ENCODE measurements at regions not wholly inside any gene's neighbourhood (a gene's known extent, or its start where the extent isn't known, plus 50 kb on each side); places are given as distances from the start of the nearest gene placed in this dataset.
"Not testable (repeated sequence)": the region's sequence is repeated elsewhere in the genome, so short reads cannot be mapped to it uniquely, and the experiment has no call there.

- H3K36me3 ChIP-seq (ENCODE audit: control insufficient read depth in 2 of 2, extremely low read depth in 1 of 2, insufficient read depth in 2 of 2, low read length in 2 of 2): no peaks in the 10 kb centered on the region
- H4K20me1 ChIP-seq (ENCODE audit: control insufficient read depth, extremely low read depth, insufficient read depth, low read length): no peaks in the 10 kb centered on the region
- no peak for TF ChIP-seq EZH2 (IDR thresholded peaks at IDR 0.05; ENCODE audit: low read length)
- TF ChIP-seq, protein P1, sequence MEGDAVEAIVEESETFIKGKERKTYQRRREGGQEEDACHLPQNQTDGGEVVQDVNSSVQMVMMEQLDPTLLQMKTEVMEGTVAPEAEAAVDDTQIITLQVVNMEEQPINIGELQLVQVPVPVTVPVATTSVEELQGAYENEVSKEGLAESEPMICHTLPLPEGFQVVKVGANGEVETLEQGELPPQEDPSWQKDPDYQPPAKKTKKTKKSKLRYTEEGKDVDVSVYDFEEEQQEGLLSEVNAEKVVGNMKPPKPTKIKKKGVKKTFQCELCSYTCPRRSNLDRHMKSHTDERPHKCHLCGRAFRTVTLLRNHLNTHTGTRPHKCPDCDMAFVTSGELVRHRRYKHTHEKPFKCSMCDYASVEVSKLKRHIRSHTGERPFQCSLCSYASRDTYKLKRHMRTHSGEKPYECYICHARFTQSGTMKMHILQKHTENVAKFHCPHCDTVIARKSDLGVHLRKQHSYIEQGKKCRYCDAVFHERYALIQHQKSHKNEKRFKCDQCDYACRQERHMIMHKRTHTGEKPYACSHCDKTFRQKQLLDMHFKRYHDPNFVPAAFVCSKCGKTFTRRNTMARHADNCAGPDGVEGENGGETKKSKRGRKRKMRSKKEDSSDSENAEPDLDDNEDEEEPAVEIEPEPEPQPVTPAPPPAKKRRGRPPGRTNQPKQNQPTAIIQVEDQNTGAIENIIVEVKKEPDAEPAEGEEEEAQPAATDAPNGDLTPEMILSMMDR (optimal IDR thresholded peaks at IDR 0.05 in 1 of 3, IDR thresholded peaks at IDR 0.05 in 1 of 3, conservative IDR thresholded peaks at IDR 0.05 in 1 of 3; ENCODE audit: extremely low read depth in 1 of 3, insufficient read depth in 2 of 3, low read length in 3 of 3): peak; percentile 17 to 64 (median 55)
- no peaks in the 10 kb centered on the region for H3K9me1 ChIP-seq (ENCODE audit: control insufficient read depth, extremely low read depth, insufficient read depth, low read length)
- FAIRE-seq: no peak
- H3K27ac ChIP-seq (ENCODE audit: control insufficient read depth, insufficient read depth, low read length): no peak overlapping the region
- H3K4me3 ChIP-seq (ENCODE audit: control insufficient read depth in 2 of 3, extremely low read depth in 1 of 3, insufficient read depth in 2 of 3, low read depth in 1 of 3, low read length in 3 of 3): no peak overlapping the region
- no peak overlapping the region for H3K4me2 ChIP-seq (ENCODE audit: control insufficient read depth, extremely low read depth, insufficient read depth, low read depth, low read length)
- H3K4me1 ChIP-seq (ENCODE audit: control insufficient read depth, extremely low read depth, insufficient read depth, low read length): no peaks in the 10 kb centered on the region
- H2AFZ ChIP-seq (ENCODE audit: control insufficient read depth, low read length): no peak overlapping the region
- dilution Hi-C loops (cut with MboI; ENCODE audit: extremely low pct_ligation_motif_present, low sequenced_read_pairs): no loop called here
- no peaks in the 10 kb centered on the region for H3K27me3 ChIP-seq (ENCODE audit: control insufficient read depth, extremely low read depth, insufficient read depth, low read length)
- no peaks in the 10 kb centered on the region for H3K79me2 ChIP-seq (ENCODE audit: control insufficient read depth, insufficient read depth, low read length)
- H3K9ac ChIP-seq (ENCODE audit: control insufficient read depth, extremely low read depth, insufficient read depth, low read length): no peak overlapping the region
- no peak for DNase-seq (ENCODE audit: low read depth, low spot score)
- H3K9me3 ChIP-seq (ENCODE audit: control insufficient read depth, low read depth, low read length): no peaks in the 10 kb centered on the region
Observed at GRCh38 chr9:90219548-90220118, 423.0 kb downstream of the DIRAS2 start.

- H3K79me2 ChIP-seq (ENCODE audit: control insufficient read depth, insufficient read depth, low read length); H3K4me3 ChIP-seq (ENCODE audit: control insufficient read depth in 2 of 3, extremely low read depth in 1 of 3, insufficient read depth in 2 of 3, low read depth in 1 of 3, low read length in 3 of 3); H3K9me3 ChIP-seq (ENCODE audit: control insufficient read depth, low read depth, low read length); H3K36me3 ChIP-seq (ENCODE audit: control insufficient read depth in 2 of 2, extremely low read depth in 1 of 2, insufficient read depth in 2 of 2, low read length in 2 of 2); H2AFZ ChIP-seq (ENCODE audit: control insufficient read depth, low read length); H3K4me1 ChIP-seq (ENCODE audit: control insufficient read depth, extremely low read depth, insufficient read depth, low read length); H3K4me2 ChIP-seq (ENCODE audit: control insufficient read depth, extremely low read depth, insufficient read depth, low read depth, low read length); H3K27me3 ChIP-seq (ENCODE audit: control insufficient read depth, extremely low read depth, insufficient read depth, low read length); H3K27ac ChIP-seq (ENCODE audit: control insufficient read depth, insufficient read depth, low read length); DNase-seq (ENCODE audit: low read depth, low spot score); H3K9ac ChIP-seq (ENCODE audit: control insufficient read depth, extremely low read depth, insufficient read depth, low read length); H4K20me1 ChIP-seq (ENCODE audit: control insufficient read depth, extremely low read depth, insufficient read depth, low read length); dilution Hi-C loops (cut with MboI; ENCODE audit: extremely low pct_ligation_motif_present, low sequenced_read_pairs); H3K9me1 ChIP-seq (ENCODE audit: control insufficient read depth, extremely low read depth, insufficient read depth, low read length); FAIRE-seq: not testable (repeated sequence)
Observed at GRCh38 chr9:90221899-90222298, 420.7 kb downstream of the DIRAS2 start.

DNA sequence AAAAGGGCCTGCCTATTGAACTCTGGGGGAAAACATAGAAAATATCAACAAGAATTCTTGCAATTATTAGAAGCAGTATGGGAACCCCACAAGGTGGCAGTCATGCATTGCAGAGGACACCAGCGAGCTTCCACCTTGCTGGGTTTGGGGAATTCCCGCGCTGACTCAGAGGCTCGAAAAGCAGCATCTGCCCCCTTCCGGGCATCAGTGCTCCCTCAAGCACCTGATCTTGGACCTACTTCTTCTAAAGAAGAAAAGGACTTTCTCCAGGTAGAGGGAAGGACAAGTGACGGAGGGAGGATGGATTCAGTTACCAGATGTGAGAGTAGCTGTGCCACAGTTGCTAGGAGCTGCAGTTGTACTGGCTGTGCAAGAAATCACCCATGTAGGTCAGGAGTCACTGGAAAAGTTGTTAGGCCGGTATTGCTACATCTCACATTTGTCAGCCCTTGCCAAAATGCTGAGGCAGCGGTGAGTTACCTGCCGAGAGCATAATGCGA lies 415.7 kb downstream of the DIRAS2 start:
- FAIRE-seq: peak; percentile 49
- H2AFZ ChIP-seq (ENCODE audit: control insufficient read depth, low read length); H4K20me1 ChIP-seq (ENCODE audit: control insufficient read depth, extremely low read depth, insufficient read depth, low read length); H3K4me1 ChIP-seq (ENCODE audit: control insufficient read depth, extremely low read depth, insufficient read depth, low read length); dilution Hi-C loops (cut with MboI; ENCODE audit: extremely low pct_ligation_motif_present, low sequenced_read_pairs); H3K9me1 ChIP-seq (ENCODE audit: control insufficient read depth, extremely low read depth, insufficient read depth, low read length); H3K9ac ChIP-seq (ENCODE audit: control insufficient read depth, extremely low read depth, insufficient read depth, low read length); H3K9me3 ChIP-seq (ENCODE audit: control insufficient read depth, low read depth, low read length); H3K79me2 ChIP-seq (ENCODE audit: control insufficient read depth, insufficient read depth, low read length); H3K27me3 ChIP-seq (ENCODE audit: control insufficient read depth, extremely low read depth, insufficient read depth, low read length); H3K4me2 ChIP-seq (ENCODE audit: control insufficient read depth, extremely low read depth, insufficient read depth, low read depth, low read length); H3K36me3 ChIP-seq (ENCODE audit: control insufficient read depth in 2 of 2, extremely low read depth in 1 of 2, insufficient read depth in 2 of 2, low read length in 2 of 2); H3K27ac ChIP-seq (ENCODE audit: control insufficient read depth, insufficient read depth, low read length); DNase-seq (ENCODE audit: low read depth, low spot score); H3K4me3 ChIP-seq (ENCODE audit: control insufficient read depth in 2 of 3, extremely low read depth in 1 of 3, insufficient read depth in 2 of 3, low read depth in 1 of 3, low read length in 3 of 3): not testable (repeated sequence)
- TF ChIP-seq, protein P1 (optimal IDR thresholded peaks at IDR 0.05 in 1 of 3, IDR thresholded peaks at IDR 0.05 in 1 of 3, conservative IDR thresholded peaks at IDR 0.05 in 1 of 3; ENCODE audit: extremely low read depth in 1 of 3, insufficient read depth in 2 of 3, low read length in 3 of 3): peak in 2 of 3 experiments; percentile 50 to 52

DNA sequence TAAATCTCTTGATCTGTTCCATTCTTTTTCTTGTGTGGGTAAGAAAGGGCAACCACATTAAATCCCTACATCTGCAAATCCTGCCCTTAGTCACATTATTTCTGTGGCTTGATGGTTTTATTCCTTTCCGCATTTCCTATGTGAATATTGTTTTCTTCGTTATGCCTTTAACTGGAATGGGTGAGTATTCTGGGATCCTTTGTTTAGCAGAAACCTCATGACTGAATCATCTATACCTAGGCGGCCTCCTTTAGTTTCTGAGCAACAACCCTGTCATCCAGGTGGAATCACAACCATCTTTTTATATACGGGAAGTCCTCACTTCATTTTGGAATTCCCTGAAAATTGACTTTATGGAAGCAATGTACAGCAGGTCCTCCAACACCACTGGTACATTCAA lies 409.5 kb downstream of the DIRAS2 start:
- H3K27ac ChIP-seq (ENCODE audit: control insufficient read depth, insufficient read depth, low read length); H3K36me3 ChIP-seq (ENCODE audit: control insufficient read depth in 2 of 2, extremely low read depth in 1 of 2, insufficient read depth in 2 of 2, low read length in 2 of 2); H4K20me1 ChIP-seq (ENCODE audit: control insufficient read depth, extremely low read depth, insufficient read depth, low read length); H3K9me1 ChIP-seq (ENCODE audit: control insufficient read depth, extremely low read depth, insufficient read depth, low read length); H3K79me2 ChIP-seq (ENCODE audit: control insufficient read depth, insufficient read depth, low read length); H3K9ac ChIP-seq (ENCODE audit: control insufficient read depth, extremely low read depth, insufficient read depth, low read length); dilution Hi-C loops (cut with MboI; ENCODE audit: extremely low pct_ligation_motif_present, low sequenced_read_pairs); FAIRE-seq; DNase-seq (ENCODE audit: low read depth, low spot score); H3K4me2 ChIP-seq (ENCODE audit: control insufficient read depth, extremely low read depth, insufficient read depth, low read depth, low read length); H2AFZ ChIP-seq (ENCODE audit: control insufficient read depth, low read length); H3K27me3 ChIP-seq (ENCODE audit: control insufficient read depth, extremely low read depth, insufficient read depth, low read length); H3K9me3 ChIP-seq (ENCODE audit: control insufficient read depth, low read depth, low read length); H3K4me3 ChIP-seq (ENCODE audit: control insufficient read depth in 2 of 3, extremely low read depth in 1 of 3, insufficient read depth in 2 of 3, low read depth in 1 of 3, low read length in 3 of 3); H3K4me1 ChIP-seq (ENCODE audit: control insufficient read depth, extremely low read depth, insufficient read depth, low read length): not testable (repeated sequence)

Data from keratinocyte (primary cell).